ENCODE measurements at regions not wholly inside any gene's neighbourhood (a gene's known extent, or its start where the extent isn't known, plus 50 kb on each side); places are given as distances from the start of the nearest gene placed in this dataset.
"Not testable (repeated sequence)": the region's sequence is repeated elsewhere in the genome, so short reads cannot be mapped to it uniquely, and the experiment has no call there.

DNA sequence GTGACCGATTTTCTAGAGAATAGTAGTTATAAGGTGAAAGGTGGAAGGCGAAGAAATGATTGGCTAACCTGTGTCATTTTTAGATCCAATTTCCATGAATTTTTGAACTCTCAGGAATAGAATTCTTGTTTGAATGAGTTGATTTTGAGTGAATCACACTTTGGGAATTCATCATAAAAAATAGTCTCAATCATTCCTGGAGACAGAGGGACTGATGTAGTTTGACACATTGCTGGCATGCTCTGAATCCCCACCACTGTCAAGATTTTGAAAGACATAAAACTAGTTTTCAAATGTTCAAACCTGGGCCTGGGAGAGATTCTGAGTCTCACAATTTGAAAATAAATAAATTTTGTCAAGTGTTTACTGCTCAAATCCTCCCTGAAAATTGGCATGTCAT lies 861.4 kb upstream of the RAG2 start:
- no peak for DNase-seq (ENCODE audit: low read depth, low spot score)
- in situ Hi-C loops (cut with HindIII; ENCODE audit: low sequenced_read_pairs): no loop called here
- no peak overlapping the region for H3K4me3 ChIP-seq (ENCODE audit: low read depth, low read length)
- TF ChIP-seq, protein P1, sequence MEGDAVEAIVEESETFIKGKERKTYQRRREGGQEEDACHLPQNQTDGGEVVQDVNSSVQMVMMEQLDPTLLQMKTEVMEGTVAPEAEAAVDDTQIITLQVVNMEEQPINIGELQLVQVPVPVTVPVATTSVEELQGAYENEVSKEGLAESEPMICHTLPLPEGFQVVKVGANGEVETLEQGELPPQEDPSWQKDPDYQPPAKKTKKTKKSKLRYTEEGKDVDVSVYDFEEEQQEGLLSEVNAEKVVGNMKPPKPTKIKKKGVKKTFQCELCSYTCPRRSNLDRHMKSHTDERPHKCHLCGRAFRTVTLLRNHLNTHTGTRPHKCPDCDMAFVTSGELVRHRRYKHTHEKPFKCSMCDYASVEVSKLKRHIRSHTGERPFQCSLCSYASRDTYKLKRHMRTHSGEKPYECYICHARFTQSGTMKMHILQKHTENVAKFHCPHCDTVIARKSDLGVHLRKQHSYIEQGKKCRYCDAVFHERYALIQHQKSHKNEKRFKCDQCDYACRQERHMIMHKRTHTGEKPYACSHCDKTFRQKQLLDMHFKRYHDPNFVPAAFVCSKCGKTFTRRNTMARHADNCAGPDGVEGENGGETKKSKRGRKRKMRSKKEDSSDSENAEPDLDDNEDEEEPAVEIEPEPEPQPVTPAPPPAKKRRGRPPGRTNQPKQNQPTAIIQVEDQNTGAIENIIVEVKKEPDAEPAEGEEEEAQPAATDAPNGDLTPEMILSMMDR (IDR thresholded peaks at IDR 0.05; ENCODE audit: low read depth, low read length): no peak

DNA sequence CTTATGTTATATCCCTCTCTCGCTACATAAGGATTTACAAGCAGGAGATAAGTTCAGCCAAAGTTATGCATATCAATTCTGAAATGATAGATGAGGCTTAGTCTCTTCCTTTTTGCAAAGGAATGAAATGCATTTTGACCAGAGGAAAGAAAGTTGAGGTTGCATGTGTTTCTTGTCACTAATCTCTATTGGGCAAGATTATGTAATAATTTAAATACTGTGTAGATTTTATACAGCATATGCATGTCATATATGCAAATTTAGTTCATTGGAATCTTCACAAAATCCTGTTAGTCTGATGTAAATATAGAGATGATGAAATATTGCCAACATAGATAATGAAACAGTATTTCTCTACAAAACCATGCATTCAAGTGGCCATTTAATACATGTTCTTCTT lies 858.7 kb upstream of the RAG2 start:
- TF ChIP-seq, protein P1 (IDR thresholded peaks at IDR 0.05; ENCODE audit: low read depth, low read length): no peak
- in situ Hi-C loops (cut with HindIII; ENCODE audit: low sequenced_read_pairs): no loop called here
- no peak for DNase-seq (ENCODE audit: low read depth, low spot score)
- no peak overlapping the region for H3K4me3 ChIP-seq (ENCODE audit: low read depth, low read length)

DNA sequence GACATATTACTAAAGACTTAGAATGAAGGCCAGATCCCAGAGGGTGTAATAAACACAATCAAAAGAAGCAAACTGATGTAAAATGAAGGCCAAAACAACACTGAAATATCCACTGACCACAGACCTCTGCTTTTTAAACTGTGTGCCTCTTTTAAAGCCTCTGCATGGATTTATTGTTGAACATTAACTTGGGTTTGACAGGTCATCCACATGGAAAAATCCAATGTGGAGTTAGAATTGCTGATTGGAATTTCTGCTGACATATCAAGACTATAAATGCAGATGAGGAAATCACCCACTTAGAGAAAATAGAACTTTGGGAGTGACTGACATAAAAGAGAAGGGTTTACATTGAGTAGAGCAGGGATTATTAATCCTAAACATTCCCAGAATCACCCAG lies 853.9 kb upstream of the RAG2 start:
- in situ Hi-C loops (cut with HindIII; ENCODE audit: low sequenced_read_pairs): no loop called here
- no peak overlapping the region for H3K4me3 ChIP-seq (ENCODE audit: low read depth, low read length)
- TF ChIP-seq, protein P1 (IDR thresholded peaks at IDR 0.05; ENCODE audit: low read depth, low read length): no peak
- no peak for DNase-seq (ENCODE audit: low read depth, low spot score)

DNA sequence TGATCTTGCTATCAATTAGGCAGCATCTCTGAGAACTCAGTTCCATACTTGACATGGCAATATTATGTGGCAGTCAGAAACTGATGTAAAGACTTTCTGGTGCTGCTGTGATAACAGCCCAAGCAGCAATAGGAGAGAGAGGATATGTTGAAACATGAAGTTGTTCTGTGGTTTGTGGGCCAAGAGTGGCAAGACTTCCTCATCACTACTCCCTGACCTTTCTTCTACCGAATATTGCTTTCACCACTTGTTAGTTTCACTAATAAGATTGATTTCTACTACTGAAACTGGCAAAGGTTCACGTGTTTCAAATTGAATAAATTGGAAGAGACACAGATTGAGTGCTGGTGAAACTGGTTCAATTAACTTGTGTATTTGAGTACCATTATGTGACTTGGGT lies 852.6 kb upstream of the RAG2 start:
- no peak for DNase-seq (ENCODE audit: low read depth, low spot score)
- TF ChIP-seq, protein P1 (IDR thresholded peaks at IDR 0.05; ENCODE audit: low read depth, low read length): no peak
- in situ Hi-C loops (cut with HindIII; ENCODE audit: low sequenced_read_pairs): no loop called here
- no peak overlapping the region for H3K4me3 ChIP-seq (ENCODE audit: low read depth, low read length)

DNA sequence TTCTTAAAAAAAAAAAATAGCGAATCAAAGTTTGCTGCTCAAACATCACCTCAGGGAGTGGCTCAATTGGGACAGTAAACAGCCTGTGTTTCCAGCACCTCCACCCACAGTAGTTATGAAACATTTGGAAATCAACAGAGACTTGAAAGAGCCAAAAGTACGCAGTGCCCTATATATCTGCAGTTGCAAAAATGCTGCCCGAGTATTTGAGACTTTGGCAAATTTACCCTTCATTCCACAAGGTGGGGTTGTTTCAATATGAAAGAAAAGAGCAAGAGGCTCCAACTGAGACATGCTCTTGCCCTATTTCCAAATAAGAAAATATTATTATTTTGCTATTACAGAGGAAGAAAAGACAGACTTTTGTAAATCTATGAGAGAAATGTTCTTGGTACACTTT lies 851.1 kb upstream of the RAG2 start:
- in situ Hi-C loops (cut with HindIII; ENCODE audit: low sequenced_read_pairs): no loop called here
- peak; percentile 73 for DNase-seq (ENCODE audit: low read depth, low spot score)
- no peak overlapping the region for H3K4me3 ChIP-seq (ENCODE audit: low read depth, low read length)
- TF ChIP-seq, protein P1 (IDR thresholded peaks at IDR 0.05; ENCODE audit: low read depth, low read length): peak; percentile 60

DNA sequence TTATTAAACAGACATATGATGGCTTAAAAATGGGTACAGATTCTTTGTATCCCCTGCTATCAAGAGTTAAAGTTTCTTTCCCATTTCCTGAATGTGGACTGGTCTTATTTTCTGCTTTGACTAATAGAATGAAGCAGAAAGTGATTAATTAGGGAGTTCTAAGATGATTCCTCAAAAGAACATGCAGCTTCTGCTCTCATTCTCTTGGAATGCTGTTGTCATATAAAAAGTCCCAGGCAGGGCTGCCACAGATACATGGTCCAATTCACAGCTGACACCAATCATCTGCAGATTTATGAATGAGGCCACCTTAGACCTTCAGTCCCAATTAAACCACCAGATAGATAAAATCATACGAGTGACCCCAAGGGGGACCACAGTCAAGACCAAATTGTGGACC lies 844.5 kb upstream of the RAG2 start:
- DNase-seq (ENCODE audit: low read depth, low spot score): no peak
- in situ Hi-C loops (cut with HindIII; ENCODE audit: low sequenced_read_pairs): no loop called here
- H3K4me3 ChIP-seq (ENCODE audit: low read depth, low read length): no peak overlapping the region
- TF ChIP-seq, protein P1 (IDR thresholded peaks at IDR 0.05; ENCODE audit: low read depth, low read length): no peak

DNA sequence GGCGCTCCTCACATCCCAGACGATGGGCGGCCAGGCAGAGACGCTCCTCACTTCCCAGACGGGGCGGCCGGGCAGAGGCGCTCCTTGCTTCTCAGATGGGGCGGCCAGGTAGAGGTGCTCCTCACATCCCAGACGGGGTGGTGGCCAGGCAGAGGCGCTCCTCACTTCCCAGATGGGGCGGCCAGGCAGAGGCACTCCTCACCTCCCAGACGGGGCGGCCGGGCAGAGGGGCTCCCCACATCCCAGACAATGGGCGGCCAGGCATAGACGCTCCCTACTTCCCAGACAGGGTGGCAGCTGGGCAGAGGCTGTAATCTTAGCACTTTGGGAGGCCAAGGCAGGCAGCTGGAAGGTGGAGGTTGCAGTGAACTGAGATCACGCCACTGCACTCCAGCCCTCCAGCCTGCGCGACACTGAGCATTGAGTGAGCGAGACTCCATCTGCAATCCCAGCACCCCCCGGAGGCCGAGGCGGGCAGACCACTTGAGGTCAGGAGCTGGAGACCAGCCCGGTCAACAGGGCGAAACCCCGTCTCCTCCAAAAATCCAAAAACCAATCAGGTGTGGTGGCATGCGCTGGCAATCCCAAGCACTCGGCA lies 833.7 kb upstream of the RAG2 start:
- DNase-seq (ENCODE audit: low read depth, low spot score); in situ Hi-C loops (cut with HindIII; ENCODE audit: low sequenced_read_pairs); H3K4me3 ChIP-seq (ENCODE audit: low read depth, low read length): not testable (repeated sequence)

DNA sequence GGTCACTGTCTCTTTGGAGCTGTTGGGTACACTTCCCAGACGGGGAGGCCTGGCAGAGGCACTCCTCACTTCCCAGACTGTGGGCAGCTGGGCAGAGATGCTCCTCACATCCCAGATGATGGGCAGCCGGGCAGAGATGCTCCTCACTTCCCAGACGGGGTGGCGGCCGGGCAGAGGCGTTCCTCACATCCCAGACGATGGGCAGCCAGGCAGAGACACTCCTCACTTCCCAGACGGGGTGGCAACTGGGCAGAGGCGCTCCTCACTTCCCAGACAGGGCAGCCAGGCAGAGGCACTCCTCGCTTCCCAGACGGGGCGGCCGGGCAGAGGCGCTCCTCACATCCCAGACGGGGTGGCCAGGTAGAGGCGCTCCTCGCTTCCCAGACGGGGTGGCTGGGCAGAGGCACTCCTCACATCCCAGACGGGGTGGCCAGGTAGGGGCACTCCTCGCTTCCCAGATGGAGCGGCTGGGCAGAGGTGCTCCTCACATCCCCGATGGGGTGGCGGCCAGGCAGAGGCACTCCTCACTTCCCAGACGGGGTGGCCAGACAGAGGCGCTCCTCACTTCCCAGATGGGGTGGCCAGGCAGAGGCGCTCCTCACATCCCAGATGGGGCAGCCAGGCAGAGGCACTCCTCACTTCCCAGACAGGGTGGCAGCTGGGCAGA lies 833.1 kb upstream of the RAG2 start:
- in situ Hi-C loops (cut with HindIII; ENCODE audit: low sequenced_read_pairs); DNase-seq (ENCODE audit: low read depth, low spot score); H3K4me3 ChIP-seq (ENCODE audit: low read depth, low read length): not testable (repeated sequence)
